SU-DHL-6 (cell line): ENCODE measurements at regions not wholly inside any gene's neighbourhood (a gene's known extent, or its start where the extent isn't known, plus 50 kb on each side); places are given as distances from the start of the nearest gene placed in this dataset.

Experiments used
- H2AFZ ChIP-seq: fragments of 200-600 bp; sonication (generic); 2 replicates; pipeline ENCODE4 v1.6.1; 2014; ENCODE audit warnings: low read depth, mild to moderate bottlenecking, moderate library complexity, mixed read lengths, antibody characterized with exemption, low read length; ENCODE audit not compliant: severe bottlenecking
- H3F3A ChIP-seq: fragments of 200-600 bp; shearing (Covaris generic); 2 replicates; pipeline ENCODE4 v1.6.0; 2016; ENCODE audit warnings: antibody characterized with exemption, mild to moderate bottlenecking; ENCODE audit not compliant: insufficient read depth
- H3K27ac ChIP-seq: fragments of 200-600 bp; sonication (generic); 2 replicates; pipeline ENCODE4 v1.5.1; 2016; ENCODE audit warnings: low read depth, mild to moderate bottlenecking, low read length, moderate library complexity, mixed read lengths
- H3K27me3 ChIP-seq: fragments of 200-600 bp; sonication (generic), shearing (Covaris generic); 2 replicates; pipeline ENCODE4 v1.6.0; 2014; ENCODE audit warnings: mild to moderate bottlenecking, low read length
- H3K36me3 ChIP-seq: fragments of 200-600 bp; sonication (generic); 2 replicates; pipeline ENCODE4 v1.6.1; 2014; ENCODE audit warnings: mild to moderate bottlenecking, low read length, mixed read lengths
- H3K4me2 ChIP-seq: fragments of 300-600, 200-600 bp; shearing (Covaris generic), sonication (generic); 2 replicates; pipeline ENCODE4 v1.6.0; 2014; ENCODE audit warnings: low read length, low read depth, mild to moderate bottlenecking; ENCODE audit not compliant: poor library complexity, severe bottlenecking
- H3K4me3 ChIP-seq: fragments of 200-600 bp; sonication (generic); 2 replicates; pipeline ENCODE4 v1.5.1; 2014; ENCODE audit warnings: antibody characterized with exemption, low read length, mild to moderate bottlenecking, mixed read lengths; ENCODE audit not compliant: insufficient read depth, poor library complexity, severe bottlenecking
- H3K79me2 ChIP-seq: fragments of 200-600 bp; sonication (generic); 2 replicates; pipeline ENCODE4 v1.6.1; 2014; ENCODE audit warnings: mild to moderate bottlenecking, low read length, moderate library complexity; ENCODE audit not compliant: insufficient read depth
- H3K9ac ChIP-seq: fragments of 200-600 bp; sonication (generic); 2 replicates; pipeline ENCODE4 v1.7.0; 2014; ENCODE audit warnings: mild to moderate bottlenecking, low read length
- H3K9me2 ChIP-seq: fragments of 200-600 bp; sonication (generic); replicated peaks from 2 replicates; pipeline ENCODE4 v1.6.1; 2014; ENCODE audit warnings: low read length; ENCODE audit not compliant: insufficient read depth
- H3K9me3 ChIP-seq: fragments of 200-600 bp; sonication (generic); 2 replicates; pipeline ENCODE4 v1.6.1; 2014; ENCODE audit warnings: low read length, mixed read lengths; ENCODE audit not compliant: insufficient read depth
- H4K20me1 ChIP-seq: fragments of 200-600 bp; sonication (generic); 2 replicates; pipeline ENCODE4 v1.6.1; 2014; ENCODE audit warnings: low read depth, mild to moderate bottlenecking, antibody characterized with exemption, low read length, moderate library complexity, mixed read lengths
- CTCF ChIP-seq: fragments of 200-600 bp; sonication (generic); IDR thresholded peaks from one replicate; pipeline ENCODE4 v1.5.1; 2017; ENCODE audit warnings: antibody characterized with exemption, mild to moderate bottlenecking, low read length, moderate library complexity; ENCODE audit not compliant: insufficient read depth, poor library complexity, severe bottlenecking
- EZH2phosphoT487 ChIP-seq: fragments of 200-600 bp; sonication (generic), shearing (Covaris generic); conservative IDR thresholded peaks from 2 replicates; pipeline ENCODE4 v1.6.1; 2018; ENCODE audit warnings: mild to moderate bottlenecking, antibody characterized with exemption, low read length, moderate library complexity, mixed read lengths

GRCh38 chr15:95295896-95296625 lies 1034.4 kb upstream of the NR2F2 start:
- no peak overlapping the region for H3K4me2 ChIP-seq
- H3K36me3 ChIP-seq = no peaks in the 10 kb centered on the region
- H3K79me2 ChIP-seq = no peaks in the 10 kb centered on the region
- H3K27ac ChIP-seq = no peak overlapping the region
- H3K9me2 ChIP-seq = no peaks in the 10 kb centered on the region
- no peaks in the 10 kb centered on the region for H4K20me1 ChIP-seq
- H3K4me3 ChIP-seq = no peak overlapping the region
- H3K27me3 ChIP-seq = no peaks in the 10 kb centered on the region
- H3K9ac ChIP-seq = no peak overlapping the region
- no peaks in the 10 kb centered on the region for H3F3A ChIP-seq
- TF ChIP-seq CTCF = no peak
- TF ChIP-seq EZH2phosphoT487 = no peak
- H3K9me3 ChIP-seq = no peaks in the 10 kb centered on the region
- no peak overlapping the region for H2AFZ ChIP-seq

- H3K9me2 ChIP-seq = no peaks in the 10 kb centered on the region
- H3K79me2 ChIP-seq = no peaks in the 10 kb centered on the region
- H3K36me3 ChIP-seq = no peaks in the 10 kb centered on the region
- H3F3A ChIP-seq = no peaks in the 10 kb centered on the region
- no peaks in the 10 kb centered on the region for H3K9me3 ChIP-seq
- no peaks in the 10 kb centered on the region for H4K20me1 ChIP-seq
- H3K9ac ChIP-seq = no peak overlapping the region
- H3K27me3 ChIP-seq = no peaks in the 10 kb centered on the region
- H2AFZ ChIP-seq = no peak overlapping the region
- TF ChIP-seq CTCF (no peak), EZH2phosphoT487 (no peak)
- no peak overlapping the region for H3K27ac ChIP-seq
- H3K4me3 ChIP-seq = no peak overlapping the region
- H3K4me2 ChIP-seq = no peak overlapping the region
These were observed 1033.9 kb upstream of the NR2F2 start for GRCh38 chr15:95296643-95297042.

GRCh38 chr15:95298729-95299128 lies 1031.8 kb upstream of the NR2F2 start:
- Histone ChIP-seq H2AFZ (no peak overlapping the region), H3F3A (no peaks in the 10 kb centered on the region), H3K4me3 (no peak overlapping the region), H3K4me2 (no peak overlapping the region), H3K9ac (no peak overlapping the region), H3K79me2 (no peaks in the 10 kb centered on the region), H3K27ac (no peak overlapping the region), H3K27me3 (no peaks in the 10 kb centered on the region), H3K36me3 (no peaks in the 10 kb centered on the region), H4K20me1 (no peaks in the 10 kb centered on the region), H3K9me3 (no peaks in the 10 kb centered on the region), H3K9me2 (no peaks in the 10 kb centered on the region)
- TF ChIP-seq CTCF = no peak
- no peak for TF ChIP-seq EZH2phosphoT487
